DND-41 (cell line): ENCODE measurements at regions not wholly inside any gene's neighbourhood (a gene's known extent, or its start where the extent isn't known, plus 50 kb on each side); places are given as distances from the start of the nearest gene placed in this dataset.

Source experiments
- EZH2 ChIP-seq: IDR thresholded peaks from 3 replicates; pipeline ENCODE4 v1.6.1; 2012; ENCODE audit warnings: borderline replicate concordance, low read depth, mild to moderate bottlenecking, moderate library complexity, low read length, inconsistent platforms; ENCODE audit not compliant: severe bottlenecking
- TF ChIP-seq, protein P1 (sequence below): IDR thresholded peaks from 2 replicates; pipeline ENCODE4 v1.5.1; 2012; ENCODE audit warnings: borderline replicate concordance, low read length, moderate library complexity, mild to moderate bottlenecking; ENCODE audit not compliant: poor library complexity, severe bottlenecking; ENCODE audit errors: extremely low read depth

DNA sequence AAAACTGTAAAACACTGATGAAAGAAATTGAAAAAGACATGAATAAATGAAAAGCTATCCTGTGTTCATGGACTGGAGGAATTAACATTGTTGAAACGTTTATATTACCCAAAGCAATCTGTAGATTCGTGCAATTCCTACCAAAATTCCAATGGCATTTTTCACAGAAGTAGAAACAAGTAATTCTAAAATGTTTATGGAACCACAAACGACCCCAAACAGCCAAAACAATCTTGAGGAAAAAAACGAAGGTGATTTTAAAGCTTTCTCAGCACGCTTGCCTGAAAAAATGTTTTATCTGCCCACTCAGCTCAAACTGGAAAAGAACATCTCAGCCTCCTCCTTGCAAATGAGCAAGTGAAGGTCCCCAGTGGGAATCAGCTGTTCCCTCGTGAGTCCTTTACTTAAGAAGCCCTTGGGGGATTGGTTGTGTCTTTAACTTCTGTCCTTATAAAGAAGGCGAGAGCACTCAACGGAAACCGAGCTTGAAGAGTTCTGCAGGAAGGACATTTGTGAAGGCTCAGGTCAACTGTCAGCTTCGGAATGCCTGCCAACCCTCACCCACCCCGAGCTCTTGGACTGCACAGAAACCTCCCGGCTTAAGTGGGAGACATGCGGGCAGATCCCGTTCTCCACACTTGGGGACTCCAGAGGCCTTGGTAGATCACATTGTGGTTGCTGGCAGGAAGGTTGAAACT lies 256.0 kb upstream of the IRS2 start:
- TF ChIP-seq, protein P1, sequence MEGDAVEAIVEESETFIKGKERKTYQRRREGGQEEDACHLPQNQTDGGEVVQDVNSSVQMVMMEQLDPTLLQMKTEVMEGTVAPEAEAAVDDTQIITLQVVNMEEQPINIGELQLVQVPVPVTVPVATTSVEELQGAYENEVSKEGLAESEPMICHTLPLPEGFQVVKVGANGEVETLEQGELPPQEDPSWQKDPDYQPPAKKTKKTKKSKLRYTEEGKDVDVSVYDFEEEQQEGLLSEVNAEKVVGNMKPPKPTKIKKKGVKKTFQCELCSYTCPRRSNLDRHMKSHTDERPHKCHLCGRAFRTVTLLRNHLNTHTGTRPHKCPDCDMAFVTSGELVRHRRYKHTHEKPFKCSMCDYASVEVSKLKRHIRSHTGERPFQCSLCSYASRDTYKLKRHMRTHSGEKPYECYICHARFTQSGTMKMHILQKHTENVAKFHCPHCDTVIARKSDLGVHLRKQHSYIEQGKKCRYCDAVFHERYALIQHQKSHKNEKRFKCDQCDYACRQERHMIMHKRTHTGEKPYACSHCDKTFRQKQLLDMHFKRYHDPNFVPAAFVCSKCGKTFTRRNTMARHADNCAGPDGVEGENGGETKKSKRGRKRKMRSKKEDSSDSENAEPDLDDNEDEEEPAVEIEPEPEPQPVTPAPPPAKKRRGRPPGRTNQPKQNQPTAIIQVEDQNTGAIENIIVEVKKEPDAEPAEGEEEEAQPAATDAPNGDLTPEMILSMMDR, result no peak
- no peak for TF ChIP-seq EZH2
